ENCODE measurements at regions not wholly inside any gene's neighbourhood (a gene's known extent, or its start where the extent isn't known, plus 50 kb on each side); places are given as distances from the start of the nearest gene placed in this dataset.

DNA sequence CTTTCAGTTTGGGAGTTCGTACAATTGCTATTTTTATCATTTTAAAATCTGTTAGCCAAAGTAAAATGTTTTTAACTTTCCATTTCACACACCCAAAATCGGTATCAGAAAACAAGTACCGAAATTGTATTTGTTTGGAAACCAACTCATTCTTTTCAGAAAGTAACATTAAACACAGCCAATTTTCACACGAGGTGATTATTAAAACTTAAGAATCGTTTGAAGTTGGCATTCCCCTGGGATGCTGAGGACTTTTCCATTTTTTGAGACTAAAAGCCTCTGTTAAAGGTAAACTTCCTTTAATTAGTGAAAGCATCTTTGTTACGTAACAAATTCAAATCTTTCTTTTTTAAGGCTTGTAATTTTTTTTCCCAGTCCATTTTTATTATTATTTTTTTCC is 623.0 kb downstream of the VRK1 start:
- TF ChIP-seq, protein P1, sequence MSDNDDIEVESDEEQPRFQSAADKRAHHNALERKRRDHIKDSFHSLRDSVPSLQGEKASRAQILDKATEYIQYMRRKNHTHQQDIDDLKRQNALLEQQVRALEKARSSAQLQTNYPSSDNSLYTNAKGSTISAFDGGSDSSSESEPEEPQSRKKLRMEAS (IDR thresholded peaks at IDR 0.05; ENCODE audit: low read depth, low read length), result no peak
- TF ChIP-seq POLR2A (IDR thresholded peaks at IDR 0.05; ENCODE audit: extremely low read depth, insufficient read length) (no peak), MYC (IDR thresholded peaks at IDR 0.05; ENCODE audit: low read depth, low read length) (no peak)
- TF ChIP-seq, protein P2, sequence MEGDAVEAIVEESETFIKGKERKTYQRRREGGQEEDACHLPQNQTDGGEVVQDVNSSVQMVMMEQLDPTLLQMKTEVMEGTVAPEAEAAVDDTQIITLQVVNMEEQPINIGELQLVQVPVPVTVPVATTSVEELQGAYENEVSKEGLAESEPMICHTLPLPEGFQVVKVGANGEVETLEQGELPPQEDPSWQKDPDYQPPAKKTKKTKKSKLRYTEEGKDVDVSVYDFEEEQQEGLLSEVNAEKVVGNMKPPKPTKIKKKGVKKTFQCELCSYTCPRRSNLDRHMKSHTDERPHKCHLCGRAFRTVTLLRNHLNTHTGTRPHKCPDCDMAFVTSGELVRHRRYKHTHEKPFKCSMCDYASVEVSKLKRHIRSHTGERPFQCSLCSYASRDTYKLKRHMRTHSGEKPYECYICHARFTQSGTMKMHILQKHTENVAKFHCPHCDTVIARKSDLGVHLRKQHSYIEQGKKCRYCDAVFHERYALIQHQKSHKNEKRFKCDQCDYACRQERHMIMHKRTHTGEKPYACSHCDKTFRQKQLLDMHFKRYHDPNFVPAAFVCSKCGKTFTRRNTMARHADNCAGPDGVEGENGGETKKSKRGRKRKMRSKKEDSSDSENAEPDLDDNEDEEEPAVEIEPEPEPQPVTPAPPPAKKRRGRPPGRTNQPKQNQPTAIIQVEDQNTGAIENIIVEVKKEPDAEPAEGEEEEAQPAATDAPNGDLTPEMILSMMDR (IDR thresholded peaks at IDR 0.05; ENCODE audit: low read depth, low read length), result no peak
- H3K4me3 ChIP-seq (ENCODE audit: low read depth, low read length), result no peak overlapping the region
- no peak for DNase-seq (ENCODE audit: low read depth)

DNA sequence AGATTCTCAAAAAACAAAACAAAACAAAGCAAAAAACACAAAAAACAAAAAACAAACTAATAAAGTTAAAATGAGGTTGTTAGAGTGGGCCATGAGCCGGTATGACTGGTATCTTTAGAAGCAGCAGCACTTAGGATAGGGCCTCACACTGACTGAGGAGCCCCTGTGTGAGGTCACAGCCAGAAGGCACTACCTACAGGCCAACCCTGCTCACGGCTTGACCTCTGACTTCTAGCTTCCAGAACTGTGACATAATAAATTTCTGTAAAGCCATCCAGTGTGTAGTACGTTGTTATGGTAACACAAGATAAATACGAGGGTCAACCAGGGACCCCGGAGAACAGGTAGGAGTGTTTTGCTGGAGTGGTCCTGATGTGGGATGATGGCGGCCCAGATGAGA is 629.6 kb downstream of the VRK1 start:
- H3K4me3 ChIP-seq (ENCODE audit: low read depth, low read length), result no peak overlapping the region
- TF ChIP-seq POLR2A (IDR thresholded peaks at IDR 0.05; ENCODE audit: extremely low read depth, insufficient read length), result no peak
- TF ChIP-seq, protein P1 (IDR thresholded peaks at IDR 0.05; ENCODE audit: low read depth, low read length), result no peak
- TF ChIP-seq, protein P2 (IDR thresholded peaks at IDR 0.05; ENCODE audit: low read depth, low read length), result no peak
- TF ChIP-seq MYC (IDR thresholded peaks at IDR 0.05; ENCODE audit: low read depth, low read length), result no peak
- DNase-seq (ENCODE audit: low read depth), result no peak

DNA sequence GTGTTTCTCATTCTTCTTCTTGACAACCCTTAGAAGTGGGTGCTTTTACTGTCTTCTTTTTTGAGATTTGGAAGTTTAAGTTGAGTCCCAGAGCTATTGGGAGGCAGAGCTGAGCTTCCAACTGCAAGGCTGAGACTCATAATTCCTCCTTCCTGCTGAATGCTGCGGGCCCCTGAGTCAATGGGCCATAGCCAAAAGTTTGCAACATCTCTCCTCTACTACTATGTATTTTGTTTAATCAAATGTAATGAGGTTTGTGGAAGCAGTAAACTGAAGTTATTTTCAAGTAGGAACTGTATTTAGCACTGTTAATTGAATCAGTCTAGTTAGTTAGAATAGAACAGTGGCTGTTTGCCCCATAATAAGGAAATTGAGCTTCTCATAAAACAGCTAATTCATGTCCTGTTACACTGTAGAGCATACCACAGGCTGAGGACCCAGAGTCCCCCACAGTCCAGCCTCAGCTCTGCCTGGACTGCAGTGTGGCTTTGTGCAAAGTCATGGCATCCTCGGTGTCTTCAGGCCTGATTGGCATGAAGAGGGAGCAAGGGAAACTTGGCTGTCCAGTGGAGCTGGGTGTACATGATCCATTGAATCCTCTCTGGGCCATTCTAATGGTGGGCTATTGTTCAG is 631.7 kb downstream of the VRK1 start:
- TF ChIP-seq POLR2A (IDR thresholded peaks at IDR 0.05; ENCODE audit: extremely low read depth, insufficient read length), result no peak
- TF ChIP-seq, protein P2 (IDR thresholded peaks at IDR 0.05; ENCODE audit: low read depth, low read length), result no peak
- no peak for TF ChIP-seq MYC (IDR thresholded peaks at IDR 0.05; ENCODE audit: low read depth, low read length)
- TF ChIP-seq, protein P1 (IDR thresholded peaks at IDR 0.05; ENCODE audit: low read depth, low read length), result no peak
- no peak overlapping the region for H3K4me3 ChIP-seq (ENCODE audit: low read depth, low read length)
- no peak for DNase-seq (ENCODE audit: low read depth)

DNA sequence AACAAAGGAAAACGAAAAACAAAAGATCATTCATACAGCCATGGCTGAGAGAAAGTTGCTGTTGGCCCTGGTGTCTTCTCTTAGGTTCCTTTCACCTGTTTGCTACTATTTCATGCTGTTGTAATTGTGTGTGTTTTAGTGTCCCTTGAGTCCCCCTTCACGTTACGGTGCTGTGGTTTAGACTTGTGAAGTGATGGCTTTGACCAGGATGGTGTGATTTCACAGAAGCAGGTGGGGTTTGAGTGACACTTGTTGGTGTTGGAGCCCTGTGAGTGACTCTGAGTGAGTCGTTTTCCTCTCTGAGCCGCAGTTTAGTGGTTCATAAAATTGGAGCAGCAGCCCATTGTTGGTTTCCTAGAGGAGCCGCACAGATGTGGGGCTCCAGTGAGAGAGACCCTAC is 635.4 kb downstream of the VRK1 start:
- DNase-seq (ENCODE audit: low read depth), result no peak
- no peak overlapping the region for H3K4me3 ChIP-seq (ENCODE audit: low read depth, low read length)

DNA sequence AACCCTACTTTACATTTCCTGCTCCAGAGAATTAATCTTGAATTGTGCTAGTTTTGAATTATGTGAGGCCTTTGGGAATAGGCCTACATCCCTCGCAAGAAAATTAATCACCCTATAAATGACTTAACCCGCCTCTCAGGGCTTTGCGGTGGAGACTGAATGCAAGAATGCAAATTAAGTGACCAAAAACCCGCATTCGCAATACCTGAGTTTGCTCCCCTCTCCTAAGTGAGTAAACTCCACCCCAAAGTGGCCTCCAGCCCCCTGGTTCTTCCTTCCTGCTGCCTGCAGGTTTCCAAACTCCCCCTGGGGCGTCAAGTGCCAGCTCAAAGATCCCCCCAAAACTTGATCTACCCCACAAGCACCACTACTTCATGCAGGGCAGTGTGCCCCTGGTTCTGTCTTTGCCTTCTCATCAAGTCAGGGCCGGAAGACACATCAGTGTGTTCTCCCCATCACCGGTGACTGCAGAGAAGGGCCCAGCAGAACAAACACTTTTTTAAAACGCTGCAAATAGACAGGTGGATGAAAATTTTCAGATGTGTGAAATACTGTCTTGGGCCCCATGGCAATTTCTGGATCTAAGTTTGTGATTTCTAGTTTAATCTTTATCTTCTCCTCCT is 644.7 kb downstream of the VRK1 start:
- TF ChIP-seq MYC (IDR thresholded peaks at IDR 0.05; ENCODE audit: low read depth, low read length) (no peak), POLR2A (IDR thresholded peaks at IDR 0.05; ENCODE audit: extremely low read depth, insufficient read length) (no peak)
- TF ChIP-seq, protein P1 (IDR thresholded peaks at IDR 0.05; ENCODE audit: low read depth, low read length), result no peak
- TF ChIP-seq, protein P2 (IDR thresholded peaks at IDR 0.05; ENCODE audit: low read depth, low read length), result no peak
- no peak overlapping the region for H3K4me3 ChIP-seq (ENCODE audit: low read depth, low read length)
- no peak for DNase-seq (ENCODE audit: low read depth)

More for the DNA sequence above, 635.4 kb downstream of the VRK1 start:
- TF ChIP-seq, protein P2 (IDR thresholded peaks at IDR 0.05; ENCODE audit: low read depth, low read length), result no peak

Data from NB4 (cell line).